ENCODE measurements at regions not wholly inside any gene's neighbourhood (a gene's known extent, or its start where the extent isn't known, plus 50 kb on each side); places are given as distances from the start of the nearest gene placed in this dataset.
"Not testable (repeated sequence)": the region's sequence is repeated elsewhere in the genome, so short reads cannot be mapped to it uniquely, and the experiment has no call there.

- Mint-ChIP-seq H3K27me3 (no peaks in the 10 kb centered on the region), H3K36me3 (peaks cover 25% of the 10 kb centered on the region), H3K4me1 (peaks cover 4% of the 10 kb centered on the region), H3K4me3 (no peak overlapping the region), H3K9me3 (ENCODE audit: low read depth) (peaks cover 12% of the 10 kb centered on the region), H3K27ac (no peak overlapping the region)
- DNase-seq: no peak
- ATAC-seq: no peak
- CTCF ChIA-PET: no interaction called here
Observed at GRCh38 chr3:106104078-106104477, 235.3 kb upstream of the CBLB start.

DNA sequence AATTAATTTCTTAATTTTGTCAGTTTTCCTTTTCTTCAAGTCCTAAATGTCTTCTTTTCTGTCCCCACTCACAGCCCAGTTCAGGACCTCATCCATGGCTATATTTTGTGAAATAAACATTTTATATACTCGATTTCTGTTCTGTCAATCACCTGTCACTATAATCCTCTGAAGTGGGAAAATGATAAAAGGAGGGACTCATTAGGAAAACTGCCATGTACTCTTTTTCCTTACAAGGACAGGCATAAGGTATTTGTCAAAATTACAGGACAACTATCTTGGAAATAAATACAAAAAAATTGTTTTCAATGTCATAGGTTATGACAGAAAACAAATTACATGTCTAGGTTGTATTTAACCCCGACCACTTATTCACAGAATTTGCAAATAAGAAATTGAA is 240.1 kb upstream of the CBLB start:
- Mint-ChIP-seq H3K27ac (no peak overlapping the region), H3K4me1 (peaks cover 10% of the 10 kb centered on the region), H3K36me3 (peaks cover 6% of the 10 kb centered on the region), H3K9me3 (ENCODE audit: low read depth) (peaks cover 3% of the 10 kb centered on the region), H3K27me3 (no peaks in the 10 kb centered on the region), H3K4me3 (no peak overlapping the region)
- DNase-seq (no peak), ATAC-seq (no peak)
- CTCF ChIA-PET: no interaction called here

DNA sequence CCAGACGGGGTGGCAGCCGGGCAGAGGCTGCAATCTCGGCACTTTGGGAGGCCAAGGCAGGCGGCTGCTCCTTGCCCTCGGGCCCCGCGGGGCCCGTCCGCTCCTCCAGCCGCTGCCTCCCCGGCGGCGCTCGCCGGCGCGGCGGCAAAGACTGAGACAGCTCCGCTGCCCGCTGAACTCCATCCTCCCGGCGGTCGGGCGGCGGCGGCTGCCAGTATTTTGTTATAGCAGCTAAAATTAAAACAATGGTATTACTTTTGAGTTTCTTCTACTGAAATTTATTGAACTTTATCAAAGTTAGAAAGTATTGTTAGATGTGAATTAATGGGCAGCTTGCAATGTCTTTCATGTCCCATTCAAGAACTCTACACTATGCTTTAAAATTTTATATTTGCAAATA is 243.7 kb upstream of the CBLB start:
- H3K27ac Mint-ChIP-seq; DNase-seq; H3K4me1 Mint-ChIP-seq; ATAC-seq; H3K4me3 Mint-ChIP-seq; H3K27me3 Mint-ChIP-seq; CTCF ChIA-PET; H3K36me3 Mint-ChIP-seq; H3K9me3 Mint-ChIP-seq (ENCODE audit: low read depth): not testable (repeated sequence)

GRCh38 chr3:106113747-106114146 is 244.9 kb upstream of the CBLB start:
- Mint-ChIP-seq H3K9me3 (ENCODE audit: low read depth) (peaks cover 8% of the 10 kb centered on the region), H3K27me3 (no peaks in the 10 kb centered on the region), H3K27ac (no peak overlapping the region), H3K36me3 (peaks cover 11% of the 10 kb centered on the region), H3K4me1 (peaks cover 9% of the 10 kb centered on the region), H3K4me3 (no peak overlapping the region)
- CTCF ChIA-PET: no interaction called here
- DNase-seq (no peak), ATAC-seq (no peak)

- DNase-seq: no peak
- Mint-ChIP-seq H3K4me1 (peaks cover 5% of the 10 kb centered on the region), H3K36me3 (peaks cover 11% of the 10 kb centered on the region), H3K4me3 (no peak overlapping the region), H3K27me3 (no peaks in the 10 kb centered on the region), H3K9me3 (ENCODE audit: low read depth) (peaks cover 8% of the 10 kb centered on the region), H3K27ac (no peak overlapping the region)
- no peak for ATAC-seq
- CTCF ChIA-PET: no interaction called here
Observed at GRCh38 chr3:106114220-106114619, 245.4 kb upstream of the CBLB start.

DNA sequence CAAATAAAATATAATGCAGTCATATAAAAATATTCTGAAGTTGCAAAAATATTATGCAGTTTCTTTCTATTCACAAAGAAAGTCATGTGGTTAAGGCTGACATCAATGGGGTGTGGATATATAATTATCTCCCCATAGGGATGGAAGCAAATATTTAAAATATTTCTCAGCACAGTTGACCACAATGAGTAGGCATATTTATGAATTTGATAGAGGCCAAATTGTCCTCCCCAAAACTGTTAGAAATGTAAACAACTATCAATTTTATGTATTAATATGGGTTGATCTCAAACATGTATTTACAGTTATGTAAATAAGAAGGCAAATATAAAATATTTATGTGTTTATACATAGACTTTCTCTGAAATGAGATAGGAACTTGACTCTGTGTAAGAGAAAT is 246.0 kb upstream of the CBLB start:
- Mint-ChIP-seq H3K4me3 (no peak overlapping the region), H3K27ac (no peak overlapping the region), H3K9me3 (ENCODE audit: low read depth) (peaks cover 8% of the 10 kb centered on the region), H3K36me3 (peaks cover 11% of the 10 kb centered on the region), H3K4me1 (peaks cover 5% of the 10 kb centered on the region), H3K27me3 (no peaks in the 10 kb centered on the region)
- no peak for ATAC-seq
- DNase-seq: no peak
- CTCF ChIA-PET: no interaction called here

GRCh38 chr3:106115557-106115956 is 246.7 kb upstream of the CBLB start:
- no peak for DNase-seq
- Mint-ChIP-seq H3K9me3 (ENCODE audit: low read depth) (peaks cover 8% of the 10 kb centered on the region), H3K36me3 (peaks cover 11% of the 10 kb centered on the region), H3K4me3 (no peak overlapping the region), H3K27ac (no peak overlapping the region), H3K4me1 (peaks cover 6% of the 10 kb centered on the region), H3K27me3 (no peaks in the 10 kb centered on the region)
- ATAC-seq: no peak
- CTCF ChIA-PET: no interaction called here

- ATAC-seq: no peak
- H3K27me3 Mint-ChIP-seq: no peaks in the 10 kb centered on the region
- DNase-seq: no peak
- peaks cover 11% of the 10 kb centered on the region for H3K36me3 Mint-ChIP-seq
- peaks cover 8% of the 10 kb centered on the region for H3K9me3 Mint-ChIP-seq (ENCODE audit: low read depth)
- H3K27ac Mint-ChIP-seq: no peak overlapping the region
- H3K4me1 Mint-ChIP-seq: peaks cover 8% of the 10 kb centered on the region
- H3K4me3 Mint-ChIP-seq: no peak overlapping the region
- CTCF ChIA-PET: interaction anchor here (2.2 kb wide), 1 partner anchor 12 kb away, joined by 7 read pairs; no protein-coding TSS in a partner anchor
Observed at GRCh38 chr3:106116733-106117489, 248.1 kb upstream of the CBLB start.

DNA sequence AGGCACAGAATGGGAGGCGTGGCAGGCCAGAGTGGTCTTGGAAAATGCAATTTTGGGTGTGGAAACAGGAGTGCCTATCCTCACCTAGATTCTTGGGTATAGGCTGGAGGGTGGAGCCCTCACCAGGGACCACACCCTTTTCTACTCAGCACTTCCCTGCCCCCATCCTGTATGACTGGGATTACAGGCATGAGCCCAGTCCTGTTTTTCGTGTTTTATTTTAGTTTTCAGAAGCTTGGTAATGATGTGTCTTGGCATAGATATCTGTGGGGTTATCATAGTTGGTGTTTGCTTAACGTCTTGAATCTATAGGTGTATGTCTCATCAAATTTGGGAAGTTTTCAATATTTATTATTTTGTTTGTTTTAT is 248.7 kb upstream of the CBLB start:
- H3K27ac Mint-ChIP-seq: no peak overlapping the region
- H3K36me3 Mint-ChIP-seq: peaks cover 11% of the 10 kb centered on the region
- peaks cover 8% of the 10 kb centered on the region for H3K4me1 Mint-ChIP-seq
- no peak overlapping the region for H3K4me3 Mint-ChIP-seq
- DNase-seq (no peak), ATAC-seq (no peak)
- peaks cover 8% of the 10 kb centered on the region for H3K9me3 Mint-ChIP-seq (ENCODE audit: low read depth)
- no peaks in the 10 kb centered on the region for H3K27me3 Mint-ChIP-seq
- CTCF ChIA-PET: interaction anchor here (2.2 kb wide), 1 partner anchor 11 kb away, joined by 7 read pairs; no protein-coding TSS in a partner anchor

GRCh38 chr3:106119614-106120082 is 250.8 kb upstream of the CBLB start:
- Mint-ChIP-seq H3K27ac (no peak overlapping the region), H3K4me3 (no peak overlapping the region), H3K36me3 (peaks cover 5% of the 10 kb centered on the region), H3K27me3 (no peaks in the 10 kb centered on the region), H3K4me1 (peaks cover 8% of the 10 kb centered on the region), H3K9me3 (ENCODE audit: low read depth) (peaks cover 5% of the 10 kb centered on the region)
- CTCF ChIA-PET: no interaction called here
- ATAC-seq (no peak), DNase-seq (no peak)

DNA sequence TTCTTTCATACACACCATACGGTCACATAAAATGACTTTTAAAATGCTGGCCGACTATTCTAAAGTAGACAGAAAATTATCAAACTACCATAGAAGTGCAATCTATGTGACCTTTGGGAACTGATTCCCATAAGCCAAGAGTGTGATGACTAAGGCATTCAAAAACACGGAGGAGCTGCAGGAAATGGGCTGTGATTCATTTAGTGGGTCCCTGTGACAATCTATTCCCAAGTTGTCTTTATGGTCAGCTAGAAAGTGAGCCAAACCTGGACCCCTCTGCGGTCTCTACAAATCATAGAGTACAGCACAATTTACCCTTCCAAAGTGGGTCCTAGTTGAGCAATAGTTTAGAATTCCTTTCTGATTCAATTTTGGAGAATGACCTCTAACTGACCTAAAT is 251.5 kb upstream of the CBLB start:
- Mint-ChIP-seq H3K36me3 (peaks cover 5% of the 10 kb centered on the region), H3K9me3 (ENCODE audit: low read depth) (peaks cover 5% of the 10 kb centered on the region), H3K27me3 (no peaks in the 10 kb centered on the region), H3K27ac (no peak overlapping the region), H3K4me3 (no peak overlapping the region), H3K4me1 (peaks cover 8% of the 10 kb centered on the region)
- DNase-seq (no peak), ATAC-seq (no peak)
- CTCF ChIA-PET: no interaction called here

DNA sequence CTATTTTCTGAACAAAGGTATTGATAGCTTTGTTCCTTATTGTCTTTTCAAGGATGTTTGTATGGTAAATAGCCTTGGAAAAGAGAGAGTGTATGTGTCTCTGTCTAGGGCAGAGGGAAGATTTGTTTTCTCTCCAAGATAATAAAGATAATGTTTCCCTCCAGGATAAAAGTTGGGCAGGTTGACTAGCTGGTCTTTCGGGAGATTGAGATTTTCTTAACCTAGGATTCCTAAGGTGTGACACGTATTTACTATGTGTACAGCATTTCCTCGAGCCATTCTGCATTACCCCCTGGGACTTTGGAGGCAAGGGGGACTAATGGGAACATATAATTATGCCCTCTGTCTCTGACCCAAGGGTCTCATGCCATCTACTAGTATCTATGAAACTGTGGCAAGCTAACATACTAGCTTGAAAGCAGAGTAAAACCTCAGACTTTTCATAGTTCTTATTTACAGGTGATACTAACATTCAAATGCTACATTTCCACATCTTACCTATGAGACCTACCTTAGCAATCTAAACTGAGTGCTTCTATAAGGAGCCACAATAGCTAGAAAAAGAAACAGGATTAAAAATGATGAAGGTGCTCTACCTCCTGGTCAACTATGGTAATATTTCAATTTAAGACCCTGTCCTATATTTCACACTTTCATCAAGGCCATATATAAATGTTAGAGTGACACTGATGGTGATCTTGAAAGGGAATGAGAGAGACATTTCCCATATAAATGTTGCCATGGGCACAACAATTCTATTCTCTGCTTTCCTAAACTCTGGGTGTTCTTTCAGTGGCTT is 252.9 kb upstream of the CBLB start:
- no peak for ATAC-seq
- Mint-ChIP-seq H3K36me3 (peaks cover 5% of the 10 kb centered on the region), H3K27ac (no peak overlapping the region), H3K27me3 (no peaks in the 10 kb centered on the region), H3K4me1 (peaks cover 8% of the 10 kb centered on the region), H3K9me3 (ENCODE audit: low read depth) (peaks cover 5% of the 10 kb centered on the region), H3K4me3 (no peak overlapping the region)
- no peak for DNase-seq
- CTCF ChIA-PET: no interaction called here

DNA sequence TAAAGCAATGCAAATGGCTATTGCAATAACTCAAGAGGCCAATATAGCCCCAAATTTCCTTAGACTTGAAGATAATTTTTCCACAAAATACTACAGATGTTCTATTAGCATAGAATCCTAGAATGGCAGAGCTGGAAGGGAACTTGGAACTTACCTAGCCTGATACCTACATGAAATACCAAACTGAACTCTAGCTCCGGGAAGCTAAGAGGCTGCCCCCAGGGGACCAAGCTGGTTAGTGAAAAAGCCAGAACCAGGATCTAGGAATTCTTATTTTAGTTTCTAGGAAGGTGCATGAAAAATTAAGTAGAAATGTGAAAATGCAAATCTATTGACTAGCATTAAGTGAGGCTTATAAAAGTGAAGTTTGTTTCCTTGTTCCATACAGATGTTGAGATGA is 256.0 kb upstream of the CBLB start:
- no peaks in the 10 kb centered on the region for H3K27me3 Mint-ChIP-seq
- no peak overlapping the region for H3K27ac Mint-ChIP-seq
- H3K4me3 Mint-ChIP-seq: no peak overlapping the region
- H3K36me3 Mint-ChIP-seq: peaks cover 4% of the 10 kb centered on the region
- H3K9me3 Mint-ChIP-seq (ENCODE audit: low read depth): peaks cover 6% of the 10 kb centered on the region
- ATAC-seq: no peak
- peaks cover 4% of the 10 kb centered on the region for H3K4me1 Mint-ChIP-seq
- CTCF ChIA-PET: interaction anchor here (0.8 kb wide), 1 partner anchor 217 kb away, joined by 3 read pairs; no protein-coding TSS in a partner anchor
- no peak for DNase-seq

DNA sequence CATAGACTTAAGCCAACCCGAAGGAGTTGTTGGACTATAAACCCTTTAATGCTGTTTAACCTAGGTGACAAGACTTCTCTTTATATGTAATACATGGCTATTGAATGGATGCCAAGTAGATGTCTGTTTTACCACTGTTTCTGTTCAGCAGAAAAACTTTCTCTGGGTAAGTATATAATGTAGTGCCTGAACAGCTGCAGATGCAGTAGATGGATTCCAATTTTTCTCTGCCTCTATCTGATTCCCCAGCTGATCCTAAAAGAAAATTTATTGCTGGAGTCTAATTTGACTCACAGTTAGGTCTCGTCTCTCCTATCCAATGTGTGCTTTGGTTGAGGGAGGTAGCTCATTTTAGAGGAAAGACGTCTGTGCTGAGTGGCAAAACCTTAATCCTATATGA is 256.5 kb upstream of the CBLB start:
- Mint-ChIP-seq H3K9me3 (ENCODE audit: low read depth) (peaks cover 6% of the 10 kb centered on the region), H3K27me3 (no peaks in the 10 kb centered on the region), H3K4me1 (peaks cover 8% of the 10 kb centered on the region), H3K27ac (no peak overlapping the region), H3K4me3 (no peak overlapping the region), H3K36me3 (peaks cover 7% of the 10 kb centered on the region)
- DNase-seq: no peak
- CTCF ChIA-PET: interaction anchor here (0.8 kb wide), 1 partner anchor 217 kb away, joined by 3 read pairs; no protein-coding TSS in a partner anchor
- no peak for ATAC-seq

Measured in activated CD8-positive, alpha-beta memory T cell treated with anti-CD3 and anti-CD28 coated beads, Interleukin-2, amount 10 ng/mL, durations not matched to agents 7 days and 5 days (primary cell).